Endothelial cell of umbilical vein (primary cell): ENCODE measurements at regions not wholly inside any gene's neighbourhood (a gene's known extent, or its start where the extent isn't known, plus 50 kb on each side); places are given as distances from the start of the nearest gene placed in this dataset.

Source experiments
- EZH2 ChIP-seq: IDR thresholded peaks from 2 replicates; pipeline ENCODE4 v1.6.1; 2012; ENCODE audit warnings: borderline replicate concordance, low read depth, mild to moderate bottlenecking, moderate library complexity, low read length, inconsistent platforms; ENCODE audit not compliant: severe bottlenecking
- POLR2AphosphoS5 ChIP-seq: IDR thresholded peaks from 2 replicates; pipeline ENCODE4 v1.6.1; 2012; ENCODE audit warnings: low read depth, mild to moderate bottlenecking, control low read depth, low read length, moderate library complexity; ENCODE audit not compliant: insufficient read depth
- TF ChIP-seq, protein P1 (sequence below), 2 donors: IDR thresholded peaks; 1 replicate in 1 of 2; 2 replicates in 1 of 2; pipeline ENCODE4 v1.5.1; 2011; ENCODE audit warnings: low read length in 2 of 2, mild to moderate bottlenecking in 2 of 2, moderate library complexity in 2 of 2, control low read depth in 1 of 2, inconsistent platforms in 1 of 2, low read depth in 1 of 2; ENCODE audit not compliant: insufficient read depth in 1 of 2; ENCODE audit errors: extremely low read depth in 1 of 2

- TF ChIP-seq EZH2: no peak
- TF ChIP-seq, protein P1, sequence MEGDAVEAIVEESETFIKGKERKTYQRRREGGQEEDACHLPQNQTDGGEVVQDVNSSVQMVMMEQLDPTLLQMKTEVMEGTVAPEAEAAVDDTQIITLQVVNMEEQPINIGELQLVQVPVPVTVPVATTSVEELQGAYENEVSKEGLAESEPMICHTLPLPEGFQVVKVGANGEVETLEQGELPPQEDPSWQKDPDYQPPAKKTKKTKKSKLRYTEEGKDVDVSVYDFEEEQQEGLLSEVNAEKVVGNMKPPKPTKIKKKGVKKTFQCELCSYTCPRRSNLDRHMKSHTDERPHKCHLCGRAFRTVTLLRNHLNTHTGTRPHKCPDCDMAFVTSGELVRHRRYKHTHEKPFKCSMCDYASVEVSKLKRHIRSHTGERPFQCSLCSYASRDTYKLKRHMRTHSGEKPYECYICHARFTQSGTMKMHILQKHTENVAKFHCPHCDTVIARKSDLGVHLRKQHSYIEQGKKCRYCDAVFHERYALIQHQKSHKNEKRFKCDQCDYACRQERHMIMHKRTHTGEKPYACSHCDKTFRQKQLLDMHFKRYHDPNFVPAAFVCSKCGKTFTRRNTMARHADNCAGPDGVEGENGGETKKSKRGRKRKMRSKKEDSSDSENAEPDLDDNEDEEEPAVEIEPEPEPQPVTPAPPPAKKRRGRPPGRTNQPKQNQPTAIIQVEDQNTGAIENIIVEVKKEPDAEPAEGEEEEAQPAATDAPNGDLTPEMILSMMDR (IDR thresholded peaks at IDR 0.05; ENCODE audit: extremely low read depth in 1 of 2, insufficient read depth in 1 of 2, low read depth in 1 of 2, low read length in 2 of 2): no peak
- no peak for TF ChIP-seq POLR2AphosphoS5
Observed at GRCh38 chr1:82991569-82991968, 1007.4 kb downstream of the TTLL7 start.
